HEK293 (cell line): ENCODE measurements at regions not wholly inside any gene's neighbourhood (a gene's known extent, or its start where the extent isn't known, plus 50 kb on each side); places are given as distances from the start of the nearest gene placed in this dataset.

Experiments used
- GLI4 ChIP-seq: fragments of 450-650 bp; formaldehyde crosslinking; IDR thresholded peaks from 2 replicates; pipeline ENCODE4 v1.5.1; 2016; ENCODE audit warnings: missing biosample characterization, missing genetic modification characterization
- SP2 ChIP-seq: fragments of 450-650 bp; formaldehyde crosslinking; IDR thresholded peaks from 2 replicates; pipeline ENCODE4 v1.5.1; 2016; ENCODE audit warnings: missing biosample characterization, missing genetic modification characterization
- ZNF16 ChIP-seq: fragments of 450-650 bp; formaldehyde crosslinking; IDR thresholded peaks from 2 replicates; pipeline ENCODE4 v1.5.1; 2016; ENCODE audit warnings: low read depth, missing biosample characterization, missing genetic modification characterization
- ZNF223 ChIP-seq: fragments of 450-650 bp; formaldehyde crosslinking; IDR thresholded peaks from 2 replicates; pipeline ENCODE4 v1.5.1; 2016; ENCODE audit warnings: missing biosample characterization, missing genetic modification characterization
- ZNF366 ChIP-seq: fragments of 450-650 bp; formaldehyde crosslinking; conservative IDR thresholded peaks from 2 replicates; pipeline ENCODE4 v1.5.1; 2016; ENCODE audit warnings: missing biosample characterization, missing genetic modification characterization
- ZNF426 ChIP-seq: fragments of 450-650 bp; formaldehyde crosslinking; IDR thresholded peaks from 2 replicates; pipeline ENCODE4 v1.5.1; 2017; ENCODE audit warnings: missing biosample characterization, missing genetic modification characterization, mild to moderate bottlenecking, inconsistent platforms, moderate library complexity
- TF ChIP-seq, protein P1 (sequence below): fragments of 450-650 bp; formaldehyde crosslinking; IDR thresholded peaks from 2 replicates; pipeline ENCODE4 v1.5.1; 2016; ENCODE audit warnings: missing biosample characterization, missing genetic modification characterization
- TF ChIP-seq, protein P2 (sequence below): fragments of 450-650 bp; formaldehyde crosslinking; IDR thresholded peaks from 2 replicates; pipeline ENCODE4 v1.5.1; 2016; ENCODE audit warnings: missing biosample characterization, missing genetic modification characterization

DNA sequence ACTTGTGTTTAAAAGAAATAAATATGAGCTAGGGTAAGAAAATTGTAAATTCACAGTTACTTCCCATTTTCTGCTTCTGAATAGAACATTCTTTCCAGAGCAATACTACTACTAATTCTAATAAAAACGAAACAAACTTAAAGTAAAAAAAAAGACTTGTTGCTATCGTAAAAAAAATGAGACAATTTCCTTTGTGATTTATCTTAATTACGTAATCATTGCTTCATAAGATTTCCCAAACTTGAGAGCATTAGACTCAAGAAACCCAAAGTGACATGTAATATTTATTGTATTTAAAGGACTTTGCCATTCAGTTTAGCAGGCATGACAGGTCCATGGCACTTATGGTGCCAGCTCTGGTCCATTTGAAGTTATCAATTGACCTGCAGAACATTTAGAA lies 153.8 kb downstream of the AQP4 start:
- TF ChIP-seq, protein P1, sequence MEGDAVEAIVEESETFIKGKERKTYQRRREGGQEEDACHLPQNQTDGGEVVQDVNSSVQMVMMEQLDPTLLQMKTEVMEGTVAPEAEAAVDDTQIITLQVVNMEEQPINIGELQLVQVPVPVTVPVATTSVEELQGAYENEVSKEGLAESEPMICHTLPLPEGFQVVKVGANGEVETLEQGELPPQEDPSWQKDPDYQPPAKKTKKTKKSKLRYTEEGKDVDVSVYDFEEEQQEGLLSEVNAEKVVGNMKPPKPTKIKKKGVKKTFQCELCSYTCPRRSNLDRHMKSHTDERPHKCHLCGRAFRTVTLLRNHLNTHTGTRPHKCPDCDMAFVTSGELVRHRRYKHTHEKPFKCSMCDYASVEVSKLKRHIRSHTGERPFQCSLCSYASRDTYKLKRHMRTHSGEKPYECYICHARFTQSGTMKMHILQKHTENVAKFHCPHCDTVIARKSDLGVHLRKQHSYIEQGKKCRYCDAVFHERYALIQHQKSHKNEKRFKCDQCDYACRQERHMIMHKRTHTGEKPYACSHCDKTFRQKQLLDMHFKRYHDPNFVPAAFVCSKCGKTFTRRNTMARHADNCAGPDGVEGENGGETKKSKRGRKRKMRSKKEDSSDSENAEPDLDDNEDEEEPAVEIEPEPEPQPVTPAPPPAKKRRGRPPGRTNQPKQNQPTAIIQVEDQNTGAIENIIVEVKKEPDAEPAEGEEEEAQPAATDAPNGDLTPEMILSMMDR (tag by site-specific recombination) = no peak
- TF ChIP-seq ZNF426 (tag by site-specific recombination) (no peak), SP2 (no peak), ZNF16 (no peak), GLI4 (tag by site-specific recombination) (no peak), ZNF223 (tag by site-specific recombination) (no peak), ZNF366 (tag by site-specific recombination) (no peak)
- TF ChIP-seq, protein P2, sequence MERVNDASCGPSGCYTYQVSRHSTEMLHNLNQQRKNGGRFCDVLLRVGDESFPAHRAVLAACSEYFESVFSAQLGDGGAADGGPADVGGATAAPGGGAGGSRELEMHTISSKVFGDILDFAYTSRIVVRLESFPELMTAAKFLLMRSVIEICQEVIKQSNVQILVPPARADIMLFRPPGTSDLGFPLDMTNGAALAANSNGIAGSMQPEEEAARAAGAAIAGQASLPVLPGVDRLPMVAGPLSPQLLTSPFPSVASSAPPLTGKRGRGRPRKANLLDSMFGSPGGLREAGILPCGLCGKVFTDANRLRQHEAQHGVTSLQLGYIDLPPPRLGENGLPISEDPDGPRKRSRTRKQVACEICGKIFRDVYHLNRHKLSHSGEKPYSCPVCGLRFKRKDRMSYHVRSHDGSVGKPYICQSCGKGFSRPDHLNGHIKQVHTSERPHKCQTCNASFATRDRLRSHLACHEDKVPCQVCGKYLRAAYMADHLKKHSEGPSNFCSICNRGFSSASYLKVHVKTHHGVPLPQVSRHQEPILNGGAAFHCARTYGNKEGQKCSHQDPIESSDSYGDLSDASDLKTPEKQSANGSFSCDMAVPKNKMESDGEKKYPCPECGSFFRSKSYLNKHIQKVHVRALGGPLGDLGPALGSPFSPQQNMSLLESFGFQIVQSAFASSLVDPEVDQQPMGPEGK (tag by site-specific recombination) = no peak
